DND-41 (cell line): ENCODE measurements at regions not wholly inside any gene's neighbourhood (a gene's known extent, or its start where the extent isn't known, plus 50 kb on each side); places are given as distances from the start of the nearest gene placed in this dataset.

Source experiments
- CTCF ChIP-seq: IDR thresholded peaks from 2 replicates; pipeline ENCODE4 v1.5.1; 2012; ENCODE audit warnings: borderline replicate concordance, low read length, moderate library complexity, mild to moderate bottlenecking; ENCODE audit not compliant: poor library complexity, severe bottlenecking; ENCODE audit errors: extremely low read depth
- EZH2 ChIP-seq: IDR thresholded peaks from 3 replicates; pipeline ENCODE4 v1.6.1; 2012; ENCODE audit warnings: borderline replicate concordance, low read depth, mild to moderate bottlenecking, moderate library complexity, low read length, inconsistent platforms; ENCODE audit not compliant: severe bottlenecking

DNA sequence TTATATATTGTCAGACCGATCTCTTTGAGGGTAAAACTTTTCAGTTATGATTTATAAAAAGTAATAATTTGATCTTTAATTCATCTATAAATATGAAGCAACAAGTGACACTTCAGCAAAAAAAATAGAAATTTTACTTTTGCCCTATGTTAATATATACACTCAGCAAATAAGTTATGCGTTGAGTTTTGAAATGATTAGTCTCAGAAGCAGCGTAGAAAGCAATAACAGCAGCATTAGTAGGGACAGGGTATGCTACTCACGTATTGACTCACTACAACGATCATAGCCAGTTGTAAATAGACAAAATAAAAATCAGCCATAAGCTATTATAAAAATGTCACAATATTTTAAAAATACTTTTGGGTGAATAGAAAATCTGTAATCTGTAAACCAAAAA lies 1229.2 kb downstream of the ADGRL3 start:
- no peak for TF ChIP-seq CTCF
- no peak for TF ChIP-seq EZH2
